A549 (cell line): ENCODE measurements at regions not wholly inside any gene's neighbourhood (a gene's known extent, or its start where the extent isn't known, plus 50 kb on each side); places are given as distances from the start of the nearest gene placed in this dataset.

Experiments used
- ATAC-seq, 2 experiments: fragments of 200-7000 bp in 1 of 2; fragments of >200 bp in 1 of 2; cut with Nextera tagmentation in 1 of 2; cut with Tn5 transposase in 1 of 2; 3 replicates each; pipeline versions ENCODE4 v1.8.0 to v1.9.1; 2018 to 2020; ENCODE audit warnings: mild to moderate bottlenecking in 1 of 2, moderate library complexity in 1 of 2
- CTCF ChIA-PET: fragments of 300-600 bp; sonication (Branson Sonifier 250); formaldehyde crosslinking; extraction: SDS; loops from one replicate; lab custom pipeline; 2021; ENCODE audit warnings: antibody characterized with exemption, inconsistent platforms; lab: Yijun Ruan, JAX
- POLR2A ChIA-PET: fragments of 350-600 bp; formaldehyde crosslinking; extraction: SDS; loops from one replicate; lab custom pipeline; 2021; ENCODE audit warnings: antibody characterized with exemption, inconsistent platforms; lab: Yijun Ruan, JAX
- DNase-seq, 2 experiments: peaks; one replicate each; pipeline versions ENCODE4 v3.0.0 to v3.0.0-alpha.2; 2011 to 2016; ENCODE audit warnings: low read depth in 1 of 2, low spot score in 1 of 2
- FAIRE-seq: peaks from 2 replicates; lab custom pipeline; 2011; peaks lifted over from hg19 to GRCh38; lab: Jason Lieb, UNC
- H3K27ac ChIP-seq, 2 experiments: fragments of >200 bp; sonication (Bioruptor Twin); formaldehyde crosslinking; 3 replicates each; pipeline ENCODE4 v1.5.1; 2016 to 2017
- H3K4me1 ChIP-seq: fragments of >200 bp; sonication (Bioruptor Twin); formaldehyde crosslinking; 3 replicates; pipeline ENCODE4 v1.6.1; 2016
- H3K4me2 ChIP-seq: fragments of >200 bp; sonication (Bioruptor Twin); formaldehyde crosslinking; 3 replicates; pipeline ENCODE4 v1.6.1; 2016
- H3K4me3 ChIP-seq: fragments of >200 bp; sonication (Bioruptor Twin); formaldehyde crosslinking; 3 replicates; pipeline ENCODE4 v1.5.1; 2016
- H3K9me3 ChIP-seq: fragments of >200 bp; sonication (Bioruptor Twin); formaldehyde crosslinking; 3 replicates; pipeline ENCODE4 v1.6.1; 2016
- ATOH8 ChIP-seq: fragments of 250-450 bp; sonication (Bioruptor Pico); IDR thresholded peaks from 2 replicates; pipeline ENCODE4 v1.5.0; 2020; ENCODE audit warnings: low read depth, mild to moderate bottlenecking, moderate library complexity
- BCL3 ChIP-seq: fragments of >200 bp; sonication (Bioruptor Twin); formaldehyde crosslinking; IDR thresholded peaks from 3 replicates; pipeline ENCODE4 v1.6.1; 2016
- CBX8 ChIP-seq: fragments of 200-600 bp; sonication (generic); IDR thresholded peaks from 2 replicates; pipeline ENCODE4 v1.6.1; 2016
- CHD2 ChIP-seq: fragments of 150-350 bp; IDR thresholded peaks from 2 replicates; pipeline ENCODE4 v1.6.1; 2014; ENCODE audit warnings: low read length; ENCODE audit not compliant: partially characterized antibody
- CTCF ChIP-seq: fragments of >200 bp; sonication (Bioruptor Twin); formaldehyde crosslinking; IDR thresholded peaks from 3 replicates; pipeline ENCODE4 v1.5.1; 2016
- E2F6 ChIP-seq: IDR thresholded peaks from 2 replicates; pipeline ENCODE4 v1.6.1; 2012; ENCODE audit warnings: low read depth, borderline replicate concordance
- EHF ChIP-seq: fragments of 250-450 bp; sonication (Bioruptor Pico); IDR thresholded peaks from 2 replicates; pipeline ENCODE4 v1.5.0; 2020; ENCODE audit warnings: mild to moderate bottlenecking
- EHMT2 ChIP-seq: fragments of 200-600 bp; sonication (generic); IDR thresholded peaks from 2 replicates; pipeline ENCODE4 v1.6.1; 2016; ENCODE audit warnings: antibody characterized with exemption, low read depth, mild to moderate bottlenecking, moderate library complexity
- ELK1 ChIP-seq: fragments of 150-350 bp; IDR thresholded peaks from 2 replicates; pipeline ENCODE4 v1.6.1; 2014; ENCODE audit warnings: low read depth, mild to moderate bottlenecking, low read length
- FOSB ChIP-seq: fragments of 250-450 bp; sonication (Bioruptor Pico); IDR thresholded peaks from 2 replicates; pipeline ENCODE4 v1.5.0; 2020; ENCODE audit warnings: mild to moderate bottlenecking, moderate library complexity
- GATA3 ChIP-seq: IDR thresholded peaks from 2 replicates; pipeline ENCODE4 v1.6.1; 2012; ENCODE audit warnings: borderline replicate concordance
- HMGXB4 ChIP-seq: fragments of 250-450 bp; sonication (Bioruptor Pico); IDR thresholded peaks from 2 replicates; pipeline ENCODE4 v1.5.0; 2021; ENCODE audit warnings: mild to moderate bottlenecking, moderate library complexity, borderline replicate concordance
- HOXB13 ChIP-seq: fragments of 250-450 bp; sonication (Bioruptor Pico); IDR thresholded peaks from 2 replicates; pipeline ENCODE4 v1.5.0; 2020; ENCODE audit warnings: low read depth, mild to moderate bottlenecking, moderate library complexity
- HOXB5 ChIP-seq: fragments of 250-450 bp; sonication (Bioruptor Pico); IDR thresholded peaks from 2 replicates; pipeline ENCODE4 v1.5.0; 2020; ENCODE audit warnings: mild to moderate bottlenecking, moderate library complexity
- KDM1A ChIP-seq: fragments of 200-600 bp; sonication (generic); IDR thresholded peaks from 2 replicates; pipeline ENCODE4 v1.6.1; 2016; ENCODE audit warnings: low read depth, mild to moderate bottlenecking
- MAX ChIP-seq: IDR thresholded peaks from 2 replicates; pipeline ENCODE4 v1.6.1; 2012
- MAZ ChIP-seq: fragments of 150-350 bp; IDR thresholded peaks from 2 replicates; pipeline ENCODE4 v1.6.1; 2014; ENCODE audit warnings: antibody characterized with exemption, low read depth, low read length, borderline replicate concordance
- MYC ChIP-seq: IDR thresholded peaks from 2 replicates; pipeline ENCODE4 v1.6.1; 2012; ENCODE audit warnings: mild to moderate bottlenecking, inconsistent platforms, low read length, improper control_type of control experiment, borderline replicate concordance
- NFE2L2 ChIP-seq: fragments of 150-350 bp; conservative IDR thresholded peaks from 2 replicates; pipeline ENCODE4 v1.6.1; 2014; ENCODE audit warnings: low read length
- NPAS2 ChIP-seq: fragments of 250-450 bp; sonication (Bioruptor Pico); IDR thresholded peaks from 2 replicates; pipeline ENCODE4 v1.8.0; 2022; ENCODE audit warnings: mild to moderate bottlenecking, moderate library complexity, borderline replicate concordance
- RCOR1 ChIP-seq: fragments of 150-350 bp; IDR thresholded peaks from 2 replicates; pipeline ENCODE4 v1.6.1; 2014; ENCODE audit warnings: antibody characterized with exemption, low read length, low read depth
- REST ChIP-seq: fragments of 200-600 bp; sonication (generic); IDR thresholded peaks from 2 replicates; pipeline ENCODE4 v1.6.1; 2016; ENCODE audit warnings: antibody characterized with exemption, mild to moderate bottlenecking, moderate library complexity
- RFX5 ChIP-seq: fragments of 450-650 bp; IDR thresholded peaks from 2 replicates; pipeline ENCODE4 v1.7.1; 2014; ENCODE audit warnings: antibody characterized with exemption, mild to moderate bottlenecking, moderate library complexity
- RNF2 ChIP-seq: fragments of 200-600 bp; sonication (generic); IDR thresholded peaks from 2 replicates; pipeline ENCODE4 v1.6.1; 2016; ENCODE audit warnings: low read depth, mild to moderate bottlenecking, antibody characterized with exemption, moderate library complexity, borderline replicate concordance
- TFCP2L1 ChIP-seq: fragments of 250-450 bp; sonication (Bioruptor Pico); IDR thresholded peaks from 2 replicates; pipeline ENCODE4 v1.5.0; 2021; ENCODE audit warnings: mild to moderate bottlenecking
- ZNF302 ChIP-seq: fragments of 250-450 bp; sonication (Bioruptor Pico); IDR thresholded peaks from 2 replicates; pipeline ENCODE4 v1.9.0; 2021; ENCODE audit warnings: inconsistent platforms, mild to moderate bottlenecking, moderate library complexity
- WGBS: methylation state at CpG from one replicate; pipeline ENCODE4 v1.1.6; 2017; ENCODE audit errors: missing lambda C conversion rate; 5-methylcytosine and 5-hydroxymethylcytosine counted together

GRCh38 chr4:8778760-8779159, 92.9 kb downstream of the HMX1 start:
- Histone ChIP-seq H3K4me2 (no peak overlapping the region), H3K27ac (no peak overlapping the region), H3K4me1 (no peaks in the 10 kb centered on the region), H3K9me3 (no peaks in the 10 kb centered on the region), H3K4me3 (no peak overlapping the region)
- ATAC-seq = no peak
- TF ChIP-seq CBX8 (no peak), BCL3 (no peak), FOSB (CRISPR knock-in tag) (no peak), EHMT2 (no peak), KDM1A (no peak), GATA3 (no peak), HOXB5 (CRISPR knock-in tag) (no peak), REST (no peak), NFE2L2 (no peak), HOXB13 (CRISPR knock-in tag) (no peak), CHD2 (no peak), E2F6 (no peak), MAX (no peak), RNF2 (no peak)
- 55% methylated on average over 5 of the region's 9 CpGs for WGBS
- FAIRE-seq = no peak
- no peak for DNase-seq
- POLR2A ChIA-PET = no interaction called here
- CTCF ChIA-PET = interaction anchor here (1.2 to 1.5 kb wide), 2 partner anchors 9 to 139 kb away, joined by 3 to 4 read pairs; no protein-coding TSS in a partner anchor

GRCh38 chr4:8778291-8778690, 93.3 kb downstream of the HMX1 start:
- ChIA-PET CTCF (interaction anchor here (1.2 to 1.5 kb wide), 3 partner anchors 9 to 140 kb away, joined by 3 to 4 read pairs (median 4); no protein-coding TSS in a partner anchor), POLR2A (no interaction called here)
- DNase-seq (no peak), FAIRE-seq (no peak), ATAC-seq (no peak)
- Histone ChIP-seq H3K9me3 (no peaks in the 10 kb centered on the region), H3K27ac (no peak overlapping the region), H3K4me2 (no peak overlapping the region), H3K4me3 (no peak overlapping the region), H3K4me1 (no peaks in the 10 kb centered on the region)
- 40% methylated on average over 3 of the region's 10 CpGs for WGBS
- no peak for TF ChIP-seq RFX5
- no peak for TF ChIP-seq NPAS2 (CRISPR knock-in tag)
- no peak for TF ChIP-seq MAX
- TF ChIP-seq EHF (CRISPR knock-in tag) = no peak
- TF ChIP-seq NFE2L2 = no peak
- TF ChIP-seq MAZ = no peak
- no peak for TF ChIP-seq TFCP2L1 (CRISPR knock-in tag)
- TF ChIP-seq ZNF302 (CRISPR knock-in tag) = no peak
- no peak for TF ChIP-seq HOXB13 (CRISPR knock-in tag)
- TF ChIP-seq ATOH8 (CRISPR knock-in tag) = no peak
- TF ChIP-seq RCOR1 = no peak
- TF ChIP-seq MYC = no peak
- TF ChIP-seq HMGXB4 (CRISPR knock-in tag) = no peak
- no peak for TF ChIP-seq ELK1
- no peak for TF ChIP-seq CTCF
